Astrocyte (in vitro differentiated cells and primary cell): ENCODE measurements at regions not wholly inside any gene's neighbourhood (a gene's known extent, or its start where the extent isn't known, plus 50 kb on each side); places are given as distances from the start of the nearest gene placed in this dataset.

Experiments used
- DNase-seq: peaks from one replicate; pipeline ENCODE4 v3.0.0-alpha.2; 2010; ENCODE audit warnings: low read depth
- FAIRE-seq: peaks from 2 replicates; lab custom pipeline; 2011; peaks lifted over from hg19 to GRCh38; lab: Jason Lieb, UNC
- H2AFZ ChIP-seq: 2 replicates; pipeline ENCODE4 v1.6.0; 2012; ENCODE audit warnings: low read depth, low read length, inconsistent platforms
- H3K27ac ChIP-seq: 2 replicates; pipeline ENCODE4 v1.5.1; 2011; ENCODE audit warnings: low read depth, low read length, inconsistent platforms
- H3K27me3 ChIP-seq: 2 replicates; pipeline ENCODE4 v1.6.0; 2011; ENCODE audit warnings: low read length, inconsistent platforms; ENCODE audit not compliant: insufficient read depth
- H3K36me3 ChIP-seq: 2 replicates; pipeline ENCODE4 v1.5.1; 2011; ENCODE audit warnings: low read length, inconsistent platforms; ENCODE audit not compliant: insufficient read depth
- H3K4me1 ChIP-seq: 2 replicates; pipeline ENCODE4 v1.5.1; 2011; ENCODE audit warnings: low read length, inconsistent platforms; ENCODE audit not compliant: insufficient read depth
- H3K4me2 ChIP-seq: 2 replicates; pipeline ENCODE4 v1.6.0; 2012; ENCODE audit warnings: low read length, inconsistent platforms
- H3K4me3 ChIP-seq: 2 replicates; pipeline ENCODE4 v1.5.1; 2011; ENCODE audit warnings: low read depth, mild to moderate bottlenecking, low read length, inconsistent platforms; ENCODE audit not compliant: insufficient read depth
- H3K79me2 ChIP-seq: 2 replicates; pipeline ENCODE4 v1.6.0; 2012; ENCODE audit warnings: mild to moderate bottlenecking, low read length, inconsistent platforms; ENCODE audit not compliant: insufficient read depth
- H3K9ac ChIP-seq: 2 replicates; pipeline ENCODE4 v1.6.0; 2012; ENCODE audit warnings: mild to moderate bottlenecking, low read length, inconsistent platforms
- H3K9me3 ChIP-seq: 2 replicates; pipeline ENCODE4 v1.5.1; 2012; ENCODE audit warnings: low read depth, mild to moderate bottlenecking, low read length, inconsistent platforms; ENCODE audit not compliant: insufficient read depth
- H4K20me1 ChIP-seq: 2 replicates; pipeline ENCODE4 v1.6.0; 2012; ENCODE audit warnings: low read length, inconsistent platforms; ENCODE audit not compliant: insufficient read depth
- H3K27ac Mint-ChIP-seq: one replicate; pipeline ENCODE4 v1.8.0; 2021; ENCODE audit warnings: mild to moderate bottlenecking, mixed read lengths; ENCODE audit not compliant: unreplicated experiment
- H3K27me3 Mint-ChIP-seq: one replicate; pipeline ENCODE4 v1.8.0; 2021; ENCODE audit warnings: low read depth, mixed read lengths; ENCODE audit not compliant: unreplicated experiment
- H3K36me3 Mint-ChIP-seq: one replicate; pipeline ENCODE4 v1.8.0; 2021; ENCODE audit warnings: low read depth, mixed read lengths; ENCODE audit not compliant: unreplicated experiment
- H3K4me1 Mint-ChIP-seq: one replicate; pipeline ENCODE4 v1.8.0; 2021; ENCODE audit warnings: low read depth, mixed read lengths; ENCODE audit not compliant: unreplicated experiment
- H3K4me3 Mint-ChIP-seq: one replicate; pipeline ENCODE4 v1.8.0; 2021; ENCODE audit warnings: mild to moderate bottlenecking, moderate library complexity, mixed read lengths; ENCODE audit not compliant: unreplicated experiment
- H3K9me3 Mint-ChIP-seq: one replicate; pipeline ENCODE4 v1.8.0; 2021; ENCODE audit warnings: mild to moderate bottlenecking, mixed read lengths; ENCODE audit not compliant: unreplicated experiment
- EZH2 ChIP-seq: IDR thresholded peaks from 2 replicates; pipeline ENCODE4 v1.6.1; 2012; ENCODE audit warnings: mild to moderate bottlenecking, low read length, inconsistent platforms; ENCODE audit not compliant: insufficient read depth
- TF ChIP-seq, protein P1 (sequence below): IDR thresholded peaks from 2 replicates; pipeline ENCODE4 v1.5.1; 2011; ENCODE audit warnings: low read depth, mild to moderate bottlenecking, inconsistent platforms, low read length, moderate library complexity; ENCODE audit not compliant: insufficient read depth

DNA sequence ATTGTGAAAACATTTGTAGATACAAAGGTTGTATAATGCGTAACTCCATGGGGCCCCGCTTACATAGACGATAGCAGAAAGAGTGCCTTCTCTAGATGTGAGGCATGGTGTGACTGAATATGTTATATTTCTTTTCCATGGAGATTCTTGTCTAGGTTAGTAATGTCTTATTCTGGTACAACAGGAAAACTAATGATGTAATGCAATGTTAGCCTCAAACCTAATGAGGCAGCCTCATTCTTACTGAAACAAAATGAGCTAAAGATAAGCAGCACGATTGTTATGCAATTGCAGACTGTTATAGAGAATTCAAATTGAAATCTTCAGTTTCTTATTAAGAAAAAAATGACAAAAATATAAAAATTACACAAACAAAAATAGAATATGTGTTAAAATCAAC lies 171.1 kb upstream of the ANKRD50 start:
- TF ChIP-seq, protein P1, sequence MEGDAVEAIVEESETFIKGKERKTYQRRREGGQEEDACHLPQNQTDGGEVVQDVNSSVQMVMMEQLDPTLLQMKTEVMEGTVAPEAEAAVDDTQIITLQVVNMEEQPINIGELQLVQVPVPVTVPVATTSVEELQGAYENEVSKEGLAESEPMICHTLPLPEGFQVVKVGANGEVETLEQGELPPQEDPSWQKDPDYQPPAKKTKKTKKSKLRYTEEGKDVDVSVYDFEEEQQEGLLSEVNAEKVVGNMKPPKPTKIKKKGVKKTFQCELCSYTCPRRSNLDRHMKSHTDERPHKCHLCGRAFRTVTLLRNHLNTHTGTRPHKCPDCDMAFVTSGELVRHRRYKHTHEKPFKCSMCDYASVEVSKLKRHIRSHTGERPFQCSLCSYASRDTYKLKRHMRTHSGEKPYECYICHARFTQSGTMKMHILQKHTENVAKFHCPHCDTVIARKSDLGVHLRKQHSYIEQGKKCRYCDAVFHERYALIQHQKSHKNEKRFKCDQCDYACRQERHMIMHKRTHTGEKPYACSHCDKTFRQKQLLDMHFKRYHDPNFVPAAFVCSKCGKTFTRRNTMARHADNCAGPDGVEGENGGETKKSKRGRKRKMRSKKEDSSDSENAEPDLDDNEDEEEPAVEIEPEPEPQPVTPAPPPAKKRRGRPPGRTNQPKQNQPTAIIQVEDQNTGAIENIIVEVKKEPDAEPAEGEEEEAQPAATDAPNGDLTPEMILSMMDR: no peak
- TF ChIP-seq EZH2: no peak
- Mint-ChIP-seq H3K36me3 (no peaks in the 10 kb centered on the region), H3K27me3 (no peaks in the 10 kb centered on the region), H3K9me3 (no peaks in the 10 kb centered on the region), H3K4me1 (peaks cover 5% of the 10 kb centered on the region), H3K4me3 (no peak overlapping the region), H3K27ac (peak overlapping the region; percentile 50)
- no peak overlapping the region for H2AFZ ChIP-seq
- no peaks in the 10 kb centered on the region for H3K27me3 ChIP-seq
- no peaks in the 10 kb centered on the region for H3K36me3 ChIP-seq
- no peak overlapping the region for H3K27ac ChIP-seq
- H3K4me2 ChIP-seq: no peak overlapping the region
- no peaks in the 10 kb centered on the region for H3K9me3 ChIP-seq
- H3K9ac ChIP-seq: no peak overlapping the region
- FAIRE-seq (no peak), DNase-seq (peak; percentile 75)
- H3K79me2 ChIP-seq: no peaks in the 10 kb centered on the region
- H3K4me3 ChIP-seq: no peak overlapping the region
- H3K4me1 ChIP-seq: no peaks in the 10 kb centered on the region
- no peaks in the 10 kb centered on the region for H4K20me1 ChIP-seq

DNA sequence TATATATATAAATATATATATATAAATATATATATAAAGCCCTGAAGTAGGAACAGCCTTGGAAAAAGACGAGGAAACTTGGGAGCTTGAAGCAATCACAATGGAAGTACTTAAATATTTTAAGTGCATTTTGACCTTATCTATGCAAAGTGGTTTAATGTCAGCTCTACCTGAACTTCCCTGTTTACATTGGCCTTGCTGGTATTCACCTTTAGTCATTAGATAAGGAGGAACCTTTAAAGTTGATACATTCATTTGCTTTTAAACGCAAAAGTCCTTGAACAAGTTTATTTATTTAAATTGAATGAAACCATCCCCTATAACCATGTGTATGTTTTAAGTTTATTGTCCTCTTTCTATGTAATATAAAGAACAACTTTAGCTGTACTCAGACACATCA lies 166.7 kb upstream of the ANKRD50 start:
- DNase-seq (no peak), FAIRE-seq (no peak)
- Histone ChIP-seq H3K79me2 (no peaks in the 10 kb centered on the region), H4K20me1 (no peaks in the 10 kb centered on the region), H3K9me3 (no peaks in the 10 kb centered on the region), H3K9ac (no peak overlapping the region), H3K36me3 (no peaks in the 10 kb centered on the region), H3K27me3 (no peaks in the 10 kb centered on the region), H3K4me2 (no peak overlapping the region), H3K27ac (no peak overlapping the region), H3K4me1 (no peaks in the 10 kb centered on the region), H3K4me3 (no peak overlapping the region), H2AFZ (no peak overlapping the region)
- Mint-ChIP-seq H3K27me3 (no peaks in the 10 kb centered on the region), H3K36me3 (no peaks in the 10 kb centered on the region), H3K27ac (no peak overlapping the region), H3K4me1 (peaks cover 4% of the 10 kb centered on the region), H3K4me3 (no peak overlapping the region), H3K9me3 (peaks cover 3% of the 10 kb centered on the region)
- TF ChIP-seq EZH2: no peak
- TF ChIP-seq, protein P1: no peak

DNA sequence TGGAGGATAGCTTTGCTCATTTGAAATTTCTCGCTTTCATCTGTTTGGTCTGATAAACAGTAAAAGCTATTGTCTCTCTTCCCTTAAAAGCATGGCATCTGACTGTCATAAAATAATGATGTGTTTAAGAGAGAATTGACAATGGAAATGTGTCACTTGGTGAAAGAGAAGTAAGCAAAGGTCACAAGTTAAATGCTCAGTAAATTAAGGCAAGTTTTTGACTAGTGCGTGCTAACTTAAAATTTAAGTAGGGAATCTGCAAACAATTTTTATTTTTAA lies 161.6 kb upstream of the ANKRD50 start:
- FAIRE-seq: no peak

More for the DNA sequence above, 161.6 kb upstream of the ANKRD50 start:
- no peak for DNase-seq
- Histone ChIP-seq H3K9me3 (no peaks in the 10 kb centered on the region), H3K4me2 (no peak overlapping the region), H3K27me3 (no peaks in the 10 kb centered on the region), H2AFZ (no peak overlapping the region), H3K9ac (no peak overlapping the region), H3K27ac (no peak overlapping the region), H3K4me3 (no peak overlapping the region), H3K36me3 (no peaks in the 10 kb centered on the region), H3K79me2 (no peaks in the 10 kb centered on the region), H4K20me1 (no peaks in the 10 kb centered on the region), H3K4me1 (no peaks in the 10 kb centered on the region)
- Mint-ChIP-seq H3K36me3 (no peaks in the 10 kb centered on the region), H3K4me3 (no peak overlapping the region), H3K4me1 (no peaks in the 10 kb centered on the region), H3K9me3 (peaks cover 3% of the 10 kb centered on the region), H3K27me3 (no peaks in the 10 kb centered on the region), H3K27ac (no peak overlapping the region)
- TF ChIP-seq EZH2: no peak
- TF ChIP-seq, protein P1: no peak
